RWPE1 (cell line): ENCODE measurements at regions not wholly inside any gene's neighbourhood (a gene's known extent, or its start where the extent isn't known, plus 50 kb on each side); places are given as distances from the start of the nearest gene placed in this dataset.
"Not testable (repeated sequence)": the region's sequence is repeated elsewhere in the genome, so short reads cannot be mapped to it uniquely, and the experiment has no call there.

Experiments
- CTCF ChIA-PET: fragments of 350-600 bp; sonication (Branson Sonifier 250); formaldehyde crosslinking; extraction: SDS; loops from one replicate; lab custom pipeline; 2021; lab: Yijun Ruan, JAX
- POLR2A ChIA-PET: fragments of 400-600 bp; formaldehyde crosslinking; extraction: SDS; loops from one replicate; lab custom pipeline; 2020; ENCODE audit warnings: antibody characterized with exemption; ENCODE audit not compliant: low non-redundant PET; lab: Yijun Ruan, JAX
- DNase-seq: peaks from one replicate; pipeline ENCODE4 v3.0.0; 2012; ENCODE audit warnings: low spot score
- H3K27ac ChIP-seq: fragments of 450-650 bp; 2 replicates; pipeline ENCODE4 v1.5.1; 2017
- TF ChIP-seq, protein P1 (sequence below): fragments of 450-650 bp; conservative IDR thresholded peaks from 2 replicates; pipeline ENCODE4 v1.5.1; 2017; ENCODE audit warnings: low read depth, mild to moderate bottlenecking

DNA sequence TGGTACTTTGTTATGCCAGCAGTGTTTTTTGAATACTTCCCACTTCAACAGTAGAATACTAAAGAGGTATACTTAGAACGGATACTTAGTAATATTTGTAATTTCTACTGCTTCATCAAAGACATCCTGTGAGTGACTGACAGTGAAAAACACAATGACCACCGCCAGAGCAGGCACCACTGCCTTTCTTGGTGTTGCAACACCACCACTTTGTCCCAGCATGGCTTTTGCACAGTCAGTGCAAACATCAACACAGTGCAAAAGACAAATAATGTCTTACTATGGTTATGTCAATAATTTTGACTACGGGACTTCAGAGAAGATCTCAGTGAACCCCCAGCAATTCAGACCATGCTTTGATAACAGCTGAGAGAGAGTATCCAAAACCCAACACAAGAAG is 220.5 kb downstream of the RBM26 start:
- ChIA-PET POLR2A (no interaction called here), CTCF (interaction anchor here (0.6 kb wide), 1 partner anchor 1452 kb away, joined by 3 read pairs; no protein-coding TSS in a partner anchor)
- no peak for DNase-seq
- no peak overlapping the region for H3K27ac ChIP-seq
- TF ChIP-seq, protein P1, sequence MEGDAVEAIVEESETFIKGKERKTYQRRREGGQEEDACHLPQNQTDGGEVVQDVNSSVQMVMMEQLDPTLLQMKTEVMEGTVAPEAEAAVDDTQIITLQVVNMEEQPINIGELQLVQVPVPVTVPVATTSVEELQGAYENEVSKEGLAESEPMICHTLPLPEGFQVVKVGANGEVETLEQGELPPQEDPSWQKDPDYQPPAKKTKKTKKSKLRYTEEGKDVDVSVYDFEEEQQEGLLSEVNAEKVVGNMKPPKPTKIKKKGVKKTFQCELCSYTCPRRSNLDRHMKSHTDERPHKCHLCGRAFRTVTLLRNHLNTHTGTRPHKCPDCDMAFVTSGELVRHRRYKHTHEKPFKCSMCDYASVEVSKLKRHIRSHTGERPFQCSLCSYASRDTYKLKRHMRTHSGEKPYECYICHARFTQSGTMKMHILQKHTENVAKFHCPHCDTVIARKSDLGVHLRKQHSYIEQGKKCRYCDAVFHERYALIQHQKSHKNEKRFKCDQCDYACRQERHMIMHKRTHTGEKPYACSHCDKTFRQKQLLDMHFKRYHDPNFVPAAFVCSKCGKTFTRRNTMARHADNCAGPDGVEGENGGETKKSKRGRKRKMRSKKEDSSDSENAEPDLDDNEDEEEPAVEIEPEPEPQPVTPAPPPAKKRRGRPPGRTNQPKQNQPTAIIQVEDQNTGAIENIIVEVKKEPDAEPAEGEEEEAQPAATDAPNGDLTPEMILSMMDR, result no peak

DNA sequence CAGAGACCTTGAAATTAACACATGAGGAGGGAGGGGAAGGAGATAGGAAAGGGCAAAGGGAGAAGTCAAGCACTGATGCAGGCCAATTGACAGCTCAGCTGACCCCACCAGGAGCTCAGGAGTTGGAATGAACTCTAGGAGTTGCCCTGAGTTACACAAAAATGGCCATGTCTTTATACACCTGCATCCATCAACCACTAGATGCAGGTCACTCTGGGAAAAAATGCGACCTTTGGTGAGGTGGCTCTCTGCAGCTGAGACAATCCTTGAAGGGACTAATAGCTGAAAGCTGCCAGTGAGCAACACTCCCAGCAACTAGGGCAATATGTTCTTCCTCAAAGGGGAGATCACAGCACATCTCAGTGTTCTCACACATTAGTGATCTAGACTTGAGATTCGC is 222.8 kb downstream of the RBM26 start:
- ChIA-PET POLR2A (no interaction called here), CTCF (interaction anchor here (0.5 kb wide), 1 partner anchor 1884 kb away, joined by 3 read pairs; no protein-coding TSS in a partner anchor)
- no peak overlapping the region for H3K27ac ChIP-seq
- TF ChIP-seq, protein P1, result no peak
- DNase-seq, result no peak

DNA sequence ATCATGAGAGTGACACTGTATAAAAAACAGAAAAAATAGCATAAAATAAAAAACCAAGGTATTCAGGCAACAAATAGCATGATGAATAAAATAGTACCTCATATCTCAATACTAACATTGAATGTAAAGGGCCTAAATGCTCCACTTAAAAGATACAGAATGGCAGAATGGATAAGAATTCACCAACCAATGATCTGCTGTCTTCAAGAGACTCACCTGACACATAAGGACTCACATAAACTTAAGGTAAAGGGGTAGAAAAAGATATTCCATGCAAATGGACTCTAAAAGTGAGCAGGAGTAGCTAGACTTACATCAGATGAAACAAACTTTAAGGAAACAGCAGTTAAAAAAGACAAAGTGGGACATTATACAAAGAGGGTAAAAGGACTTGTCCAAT is 232.4 kb downstream of the RBM26 start:
- H3K27ac ChIP-seq, CTCF ChIA-PET, DNase-seq, POLR2A ChIA-PET: not testable (repeated sequence)

DNA sequence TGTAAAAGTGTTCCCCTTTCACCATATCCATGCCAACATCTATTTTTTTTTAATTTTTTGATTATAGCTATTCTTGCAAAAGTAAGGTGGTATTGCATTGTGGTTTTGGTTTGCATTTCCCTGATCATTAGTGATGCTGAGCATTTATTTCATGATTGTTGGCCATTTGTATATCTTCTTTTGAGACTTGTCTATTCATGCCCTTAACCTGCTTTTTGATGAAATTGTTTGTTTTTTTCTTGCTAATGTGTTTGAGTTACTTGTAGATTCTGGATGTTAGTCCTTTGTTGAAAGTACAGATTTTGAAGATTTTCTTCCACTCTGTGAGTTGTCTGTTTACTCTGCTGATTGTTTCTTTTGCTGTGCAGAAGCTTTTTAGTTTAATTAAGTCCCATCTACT is 233.1 kb downstream of the RBM26 start:
- CTCF ChIA-PET, POLR2A ChIA-PET: not testable (repeated sequence)

DNA sequence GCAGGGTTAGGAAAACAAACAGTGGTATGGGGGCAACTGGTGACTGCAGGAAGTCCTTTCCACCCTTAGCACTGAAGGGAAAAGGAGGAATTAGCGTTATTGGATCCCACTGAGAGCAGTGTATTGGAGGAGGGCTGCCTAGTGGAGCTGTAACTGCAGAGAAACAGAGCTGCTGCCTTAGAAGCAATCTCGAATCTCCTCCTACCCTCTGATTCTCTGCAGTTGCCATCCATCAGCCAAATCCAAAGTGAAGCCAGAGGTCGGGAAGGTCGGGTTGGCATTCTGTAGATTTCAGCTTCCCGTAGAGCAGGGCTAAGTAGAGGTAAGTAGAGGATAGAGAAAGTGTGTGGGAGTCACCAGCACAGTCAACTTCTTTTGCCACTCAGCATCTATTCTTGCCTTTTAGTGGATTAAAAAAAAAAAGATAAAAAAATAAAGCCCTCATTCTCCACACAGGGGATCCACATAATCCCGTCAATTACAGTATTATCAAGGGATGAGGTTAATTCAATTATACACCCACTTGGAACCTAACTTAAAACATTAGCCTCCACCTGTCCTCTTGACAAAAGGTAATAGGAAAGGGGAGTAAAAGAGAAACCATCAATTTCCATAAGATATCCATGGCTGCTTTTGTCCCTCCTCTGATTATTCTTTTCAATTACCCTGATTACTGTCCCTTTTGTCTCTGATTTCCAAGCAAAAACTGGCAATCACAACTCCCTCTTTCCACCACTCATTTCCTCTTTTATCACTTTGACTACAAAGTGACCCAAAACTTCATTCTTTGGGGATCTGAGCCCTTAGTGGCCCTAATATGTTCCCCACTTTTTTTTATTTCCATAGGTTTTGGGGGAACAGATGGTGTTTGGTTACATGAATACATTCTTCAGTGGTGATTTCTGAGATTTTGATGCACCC is 234.7 kb downstream of the RBM26 start:
- no peak overlapping the region for H3K27ac ChIP-seq
- no peak for DNase-seq
- POLR2A ChIA-PET, result no interaction called here
- CTCF ChIA-PET, result no interaction called here
- TF ChIP-seq, protein P1, result no peak

More for the DNA sequence above, 233.1 kb downstream of the RBM26 start:
- H3K27ac ChIP-seq, DNase-seq: not testable (repeated sequence)

DNA sequence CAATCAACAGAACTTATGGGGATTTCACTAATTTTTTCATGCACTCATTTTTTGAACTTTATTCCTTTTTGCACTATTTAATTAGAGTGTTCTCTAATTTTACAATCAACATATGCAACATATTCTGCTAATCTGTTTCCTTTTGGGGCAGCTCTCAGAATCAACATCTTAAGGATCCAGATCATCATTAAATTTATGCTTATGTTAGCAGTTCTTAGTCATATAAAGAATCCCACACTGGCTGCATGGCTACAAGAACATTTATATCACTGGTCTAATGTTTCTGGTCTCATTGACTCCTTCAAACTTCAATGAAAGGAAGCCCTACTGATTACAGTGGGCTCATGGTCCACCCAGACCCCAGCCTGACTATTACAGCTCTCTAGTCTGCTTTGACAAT is 245.2 kb downstream of the RBM26 start:
- ChIA-PET CTCF (no interaction called here), POLR2A (no interaction called here)
- TF ChIP-seq, protein P1, result no peak
- no peak for DNase-seq
- no peak overlapping the region for H3K27ac ChIP-seq

DNA sequence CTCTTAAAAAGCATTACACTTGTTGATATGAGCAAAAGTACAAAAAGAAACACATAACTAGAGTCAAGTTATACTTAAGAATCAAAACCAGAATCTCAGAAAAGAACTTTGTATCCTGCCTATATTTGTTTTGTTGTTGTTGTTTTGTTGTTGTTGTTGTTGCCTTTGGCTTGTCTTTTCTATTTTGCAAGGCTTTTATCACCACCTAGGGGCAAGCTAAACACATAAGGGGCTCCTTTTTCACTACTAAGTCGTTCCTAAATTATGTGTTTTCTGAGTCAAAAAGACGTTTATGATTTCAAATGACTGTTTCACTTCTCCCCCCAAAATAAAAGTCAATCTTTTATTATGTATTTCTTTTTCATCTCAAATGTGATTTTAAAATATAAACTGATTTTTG is 250.2 kb downstream of the RBM26 start:
- CTCF ChIA-PET, result interaction anchor here (0.6 kb wide), 1 partner anchor 30 kb away, joined by 7 read pairs; no protein-coding TSS in a partner anchor
- TF ChIP-seq, protein P1, result no peak
- POLR2A ChIA-PET, result no interaction called here
- DNase-seq, result no peak
- no peak overlapping the region for H3K27ac ChIP-seq
